SK-N-MC (cell line): ENCODE measurements at regions not wholly inside any gene's neighbourhood (a gene's known extent, or its start where the extent isn't known, plus 50 kb on each side); places are given as distances from the start of the nearest gene placed in this dataset.

Experiments used
- EZH2 ChIP-seq: fragments of 200-600 bp; sonication (generic); IDR thresholded peaks from one replicate; pipeline ENCODE4 v1.6.1; 2017; ENCODE audit warnings: antibody characterized with exemption
- FOXP2 ChIP-seq: optimal IDR thresholded peaks from 2 replicates; pipeline ENCODE3; 2011; ENCODE audit warnings: mild to moderate bottlenecking, moderate library complexity; ENCODE audit not compliant: insufficient read depth; ENCODE audit errors: extremely low read length, control extremely low read depth
- POLR2AphosphoS5 ChIP-seq: IDR thresholded peaks from 2 replicates; pipeline ENCODE4 v1.6.1; 2012; ENCODE audit warnings: mild to moderate bottlenecking, low read depth, low read length, borderline replicate concordance

- no peak for TF ChIP-seq EZH2
- no peak for TF ChIP-seq POLR2AphosphoS5
- TF ChIP-seq FOXP2, result no peak
Observed at GRCh38 chr15:38722236-38722635, 157.6 kb upstream of the RASGRP1 start.
